ENCODE measurements at regions not wholly inside any gene's neighbourhood (a gene's known extent, or its start where the extent isn't known, plus 50 kb on each side); places are given as distances from the start of the nearest gene placed in this dataset.

DNA sequence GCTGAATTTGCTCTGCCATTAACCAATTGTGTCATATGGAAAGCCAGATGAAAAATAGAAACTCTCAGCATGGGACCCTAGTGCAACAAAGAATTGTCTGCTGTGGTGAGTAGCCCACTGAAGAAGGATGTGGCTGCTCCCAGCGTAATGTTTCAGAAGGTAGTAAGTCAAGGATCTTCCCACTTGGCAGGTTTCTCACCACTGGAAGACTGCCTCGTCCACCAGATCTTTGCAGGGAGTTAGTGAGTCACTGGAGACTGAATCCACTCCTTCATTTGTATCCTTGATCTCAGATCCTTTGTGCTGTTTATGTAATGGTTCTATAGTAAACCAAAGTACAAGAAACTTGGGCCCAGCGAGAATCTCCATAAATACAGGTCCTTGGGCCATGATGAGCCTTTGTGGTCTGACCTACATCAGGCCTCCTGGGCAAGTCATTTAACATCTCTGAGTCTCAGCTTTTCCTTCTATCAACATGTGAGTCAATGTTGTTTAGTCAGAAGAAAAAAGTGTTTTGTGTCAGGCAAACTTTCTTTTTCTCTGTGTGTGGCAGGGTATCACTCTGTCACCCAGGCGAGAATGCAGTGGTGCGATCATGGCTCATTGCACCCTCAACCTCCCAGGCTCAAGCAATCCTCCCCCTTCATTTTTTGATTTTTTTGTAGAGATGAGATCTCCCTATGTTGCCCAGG is 78.0 kb upstream of the CCDC160 start:
- Histone ChIP-seq H3K36me3 (ENCODE audit: insufficient read depth, low read length) (no peaks in the 10 kb centered on the region), H3K9me3 (ENCODE audit: low read length) (no peaks in the 10 kb centered on the region), H3K9me2 (ENCODE audit: insufficient read depth, low read length) (no peaks in the 10 kb centered on the region), H3K9ac (ENCODE audit: low read length) (no peak overlapping the region), H2AFZ (ENCODE audit: low read depth, low read length) (no peak overlapping the region), H3K4me2 (ENCODE audit: low read length) (no peak overlapping the region), H4K20me1 (ENCODE audit: insufficient read depth) (no peaks in the 10 kb centered on the region), H3K27ac (ENCODE audit: low read length) (no peak overlapping the region), H3K4me3 (ENCODE audit: low read length) (no peak overlapping the region), H3F3A (ENCODE audit: insufficient read depth, low read length, poor library complexity, severe bottlenecking) (no peaks in the 10 kb centered on the region), H3K27me3 (ENCODE audit: insufficient read depth, low read depth, low read length) (no peaks in the 10 kb centered on the region), H3K79me2 (replicated peaks; ENCODE audit: insufficient read depth, low read length) (no peaks in the 10 kb centered on the region)
- TF ChIP-seq, protein P1, sequence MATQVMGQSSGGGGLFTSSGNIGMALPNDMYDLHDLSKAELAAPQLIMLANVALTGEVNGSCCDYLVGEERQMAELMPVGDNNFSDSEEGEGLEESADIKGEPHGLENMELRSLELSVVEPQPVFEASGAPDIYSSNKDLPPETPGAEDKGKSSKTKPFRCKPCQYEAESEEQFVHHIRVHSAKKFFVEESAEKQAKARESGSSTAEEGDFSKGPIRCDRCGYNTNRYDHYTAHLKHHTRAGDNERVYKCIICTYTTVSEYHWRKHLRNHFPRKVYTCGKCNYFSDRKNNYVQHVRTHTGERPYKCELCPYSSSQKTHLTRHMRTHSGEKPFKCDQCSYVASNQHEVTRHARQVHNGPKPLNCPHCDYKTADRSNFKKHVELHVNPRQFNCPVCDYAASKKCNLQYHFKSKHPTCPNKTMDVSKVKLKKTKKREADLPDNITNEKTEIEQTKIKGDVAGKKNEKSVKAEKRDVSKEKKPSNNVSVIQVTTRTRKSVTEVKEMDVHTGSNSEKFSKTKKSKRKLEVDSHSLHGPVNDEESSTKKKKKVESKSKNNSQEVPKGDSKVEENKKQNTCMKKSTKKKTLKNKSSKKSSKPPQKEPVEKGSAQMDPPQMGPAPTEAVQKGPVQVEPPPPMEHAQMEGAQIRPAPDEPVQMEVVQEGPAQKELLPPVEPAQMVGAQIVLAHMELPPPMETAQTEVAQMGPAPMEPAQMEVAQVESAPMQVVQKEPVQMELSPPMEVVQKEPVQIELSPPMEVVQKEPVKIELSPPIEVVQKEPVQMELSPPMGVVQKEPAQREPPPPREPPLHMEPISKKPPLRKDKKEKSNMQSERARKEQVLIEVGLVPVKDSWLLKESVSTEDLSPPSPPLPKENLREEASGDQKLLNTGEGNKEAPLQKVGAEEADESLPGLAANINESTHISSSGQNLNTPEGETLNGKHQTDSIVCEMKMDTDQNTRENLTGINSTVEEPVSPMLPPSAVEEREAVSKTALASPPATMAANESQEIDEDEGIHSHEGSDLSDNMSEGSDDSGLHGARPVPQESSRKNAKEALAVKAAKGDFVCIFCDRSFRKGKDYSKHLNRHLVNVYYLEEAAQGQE (IDR thresholded peaks at IDR 0.05; ENCODE audit: borderline replicate concordance): no peak
- TF ChIP-seq EP300 (conservative IDR thresholded peaks at IDR 0.05; ENCODE audit: poor library complexity, severe bottlenecking) (no peak), TAF1 (IDR thresholded peaks at IDR 0.05; ENCODE audit: low read depth) (no peak), RAD21 (conservative IDR thresholded peaks at IDR 0.05) (no peak), SMC3 (conservative IDR thresholded peaks at IDR 0.05; ENCODE audit: poor library complexity) (no peak), EZH2 (IDR thresholded peaks at IDR 0.05; ENCODE audit: borderline replicate concordance, insufficient read depth, low read length, poor library complexity, severe bottlenecking) (no peak), MXI1 (conservative IDR thresholded peaks at IDR 0.05; ENCODE audit: poor library complexity, severe bottlenecking) (no peak)

GRCh38 chrX:134161162-134161561 is 75.8 kb upstream of the CCDC160 start:
- H3K4me2 ChIP-seq (ENCODE audit: low read length): no peak overlapping the region
- TF ChIP-seq POLR2AphosphoS5 (IDR thresholded peaks at IDR 0.05): no peak
- no peak for TF ChIP-seq CTCF (IDR thresholded peaks at IDR 0.05; ENCODE audit: poor library complexity, severe bottlenecking)
- TF ChIP-seq TAF1 (IDR thresholded peaks at IDR 0.05; ENCODE audit: low read depth): no peak
- no peak for TF ChIP-seq RAD21 (conservative IDR thresholded peaks at IDR 0.05)
- TF ChIP-seq EZH2 (IDR thresholded peaks at IDR 0.05; ENCODE audit: borderline replicate concordance, insufficient read depth, low read length, poor library complexity, severe bottlenecking): no peak
- no peak for TF ChIP-seq MXI1 (conservative IDR thresholded peaks at IDR 0.05; ENCODE audit: poor library complexity, severe bottlenecking)
- TF ChIP-seq SMC3 (conservative IDR thresholded peaks at IDR 0.05; ENCODE audit: poor library complexity): no peak
- TF ChIP-seq, protein P1 (IDR thresholded peaks at IDR 0.05; ENCODE audit: borderline replicate concordance): no peak
- no peak for TF ChIP-seq EP300 (conservative IDR thresholded peaks at IDR 0.05; ENCODE audit: poor library complexity, severe bottlenecking)
- no peak overlapping the region for H3K27ac ChIP-seq (ENCODE audit: low read length)
- no peaks in the 10 kb centered on the region for H3K9me3 ChIP-seq (ENCODE audit: low read length)
- H3K9ac ChIP-seq (ENCODE audit: low read length): no peak overlapping the region
- H2AFZ ChIP-seq (ENCODE audit: low read depth, low read length): no peak overlapping the region
- no peaks in the 10 kb centered on the region for H3K27me3 ChIP-seq (ENCODE audit: insufficient read depth, low read depth, low read length)
- no peaks in the 10 kb centered on the region for H4K20me1 ChIP-seq (ENCODE audit: insufficient read depth)
- no peak overlapping the region for H3K4me3 ChIP-seq (ENCODE audit: low read length)
- no peaks in the 10 kb centered on the region for H3K9me2 ChIP-seq (ENCODE audit: insufficient read depth, low read length)
- no peaks in the 10 kb centered on the region for H3F3A ChIP-seq (ENCODE audit: insufficient read depth, low read length, poor library complexity, severe bottlenecking)
- no peaks in the 10 kb centered on the region for H3K79me2 ChIP-seq (replicated peaks; ENCODE audit: insufficient read depth, low read length)
- H3K36me3 ChIP-seq (ENCODE audit: insufficient read depth, low read length): no peaks in the 10 kb centered on the region
